Transverse colon (tissue), 4 donors: ENCODE measurements at regions not wholly inside any gene's neighbourhood (a gene's known extent, or its start where the extent isn't known, plus 50 kb on each side); places are given as distances from the start of the nearest gene placed in this dataset.

Source experiments
- EP300 ChIP-seq: sonication (generic); formaldehyde crosslinking; IDR thresholded peaks from one replicate; pipeline ENCODE4 v1.6.1; 2017; ENCODE audit warnings: antibody characterized with exemption, low read depth
- POLR2A ChIP-seq: fragments of 450-650 bp; IDR thresholded peaks from one replicate; pipeline ENCODE4 v1.6.1; 2016; ENCODE audit warnings: antibody characterized with exemption, mild to moderate bottlenecking, moderate library complexity
- POLR2AphosphoS5 ChIP-seq, 3 donors: sonication (generic); formaldehyde crosslinking; IDR thresholded peaks; one replicate each; pipeline ENCODE4 v1.6.1; 2016; ENCODE audit warnings: antibody characterized with exemption in 3 of 3
- TF ChIP-seq, protein P1 (sequence below), 5 experiments: fragments of 200-600 bp in 3 of 5; fragments of 450-650 bp in 2 of 5; sonication (generic) in 3 of 5; IDR thresholded peaks; 1 replicate in 2 of 5; 2 replicates in 3 of 5; pipeline ENCODE4 v1.5.1; 2016 to 2017; ENCODE audit warnings: antibody characterized with exemption in 5 of 5, inconsistent platforms in 3 of 5, mild to moderate bottlenecking in 2 of 5, moderate library complexity in 1 of 5

- TF ChIP-seq POLR2AphosphoS5 (IDR thresholded peaks at IDR 0.05): no peak
- TF ChIP-seq, protein P1, sequence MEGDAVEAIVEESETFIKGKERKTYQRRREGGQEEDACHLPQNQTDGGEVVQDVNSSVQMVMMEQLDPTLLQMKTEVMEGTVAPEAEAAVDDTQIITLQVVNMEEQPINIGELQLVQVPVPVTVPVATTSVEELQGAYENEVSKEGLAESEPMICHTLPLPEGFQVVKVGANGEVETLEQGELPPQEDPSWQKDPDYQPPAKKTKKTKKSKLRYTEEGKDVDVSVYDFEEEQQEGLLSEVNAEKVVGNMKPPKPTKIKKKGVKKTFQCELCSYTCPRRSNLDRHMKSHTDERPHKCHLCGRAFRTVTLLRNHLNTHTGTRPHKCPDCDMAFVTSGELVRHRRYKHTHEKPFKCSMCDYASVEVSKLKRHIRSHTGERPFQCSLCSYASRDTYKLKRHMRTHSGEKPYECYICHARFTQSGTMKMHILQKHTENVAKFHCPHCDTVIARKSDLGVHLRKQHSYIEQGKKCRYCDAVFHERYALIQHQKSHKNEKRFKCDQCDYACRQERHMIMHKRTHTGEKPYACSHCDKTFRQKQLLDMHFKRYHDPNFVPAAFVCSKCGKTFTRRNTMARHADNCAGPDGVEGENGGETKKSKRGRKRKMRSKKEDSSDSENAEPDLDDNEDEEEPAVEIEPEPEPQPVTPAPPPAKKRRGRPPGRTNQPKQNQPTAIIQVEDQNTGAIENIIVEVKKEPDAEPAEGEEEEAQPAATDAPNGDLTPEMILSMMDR (IDR thresholded peaks at IDR 0.05): no peak
- no peak for TF ChIP-seq POLR2A
- TF ChIP-seq EP300: no peak
Observed at GRCh38 chr4:34422472-34423175, 1821.7 kb downstream of the ARAP2 start.
